Stimulated activated CD4-positive, alpha-beta T cell treated with anti-CD3 and anti-CD28 coated beads, Interleukin-1b, Interleukin-23, amount 100 ng/mL, for 1 hour (primary cell): ENCODE measurements at regions not wholly inside any gene's neighbourhood (a gene's known extent, or its start where the extent isn't known, plus 50 kb on each side); places are given as distances from the start of the nearest gene placed in this dataset.

Experiments used
- DNase-seq, 2 donors: peaks; one replicate each; pipeline ENCODE4 v3.0.0-alpha.2; 2020; ENCODE audit warnings: low read depth in 2 of 2

GRCh38 chr3:18079739-18080138, 337.3 kb upstream of the TBC1D5 start:
- DNase-seq = no peak

- DNase-seq = no peak
Observed at GRCh38 chr3:18079062-18079461, 336.6 kb upstream of the TBC1D5 start.

GRCh38 chr3:18077128-18077840, 334.9 kb upstream of the TBC1D5 start:
- no peak for DNase-seq

GRCh38 chr3:18076301-18076700, 333.9 kb upstream of the TBC1D5 start:
- no peak for DNase-seq

- DNase-seq = no peak
Observed at GRCh38 chr3:18075799-18076198, 333.4 kb upstream of the TBC1D5 start.

GRCh38 chr3:18071833-18072232, 329.4 kb upstream of the TBC1D5 start:
- no peak for DNase-seq

- DNase-seq = no peak
Observed at GRCh38 chr3:18070944-18071343, 328.5 kb upstream of the TBC1D5 start.

GRCh38 chr3:18070231-18070630, 327.8 kb upstream of the TBC1D5 start:
- no peak for DNase-seq

GRCh38 chr3:18069568-18069967, 327.1 kb upstream of the TBC1D5 start:
- no peak for DNase-seq

GRCh38 chr3:18066899-18067582, 324.6 kb upstream of the TBC1D5 start:
- no peak for DNase-seq

- no peak for DNase-seq
Observed at GRCh38 chr3:18064586-18064985, 322.2 kb upstream of the TBC1D5 start.

- DNase-seq = no peak
Observed at GRCh38 chr3:18062657-18063025, 320.2 kb upstream of the TBC1D5 start.

GRCh38 chr3:18061737-18062656, 319.6 kb upstream of the TBC1D5 start:
- no peak for DNase-seq

- DNase-seq = no peak
Observed at GRCh38 chr3:18058666-18059065, 316.2 kb upstream of the TBC1D5 start.

- DNase-seq = no peak
Observed at GRCh38 chr3:18057471-18058091, 315.1 kb upstream of the TBC1D5 start.

GRCh38 chr3:18054625-18055024, 312.2 kb upstream of the TBC1D5 start:
- DNase-seq = no peak

GRCh38 chr3:18051306-18051705, 308.9 kb upstream of the TBC1D5 start:
- DNase-seq = no peak

- DNase-seq = no peak
Observed at GRCh38 chr3:18049096-18049495, 306.7 kb upstream of the TBC1D5 start.

GRCh38 chr3:18047052-18047451, 304.6 kb upstream of the TBC1D5 start:
- DNase-seq = no peak

- DNase-seq = no peak
Observed at GRCh38 chr3:18046131-18046915, 303.9 kb upstream of the TBC1D5 start.
